GM12891 (cell line): ENCODE measurements at regions not wholly inside any gene's neighbourhood (a gene's known extent, or its start where the extent isn't known, plus 50 kb on each side); places are given as distances from the start of the nearest gene placed in this dataset.

Source experiments
- POLR2A ChIP-seq: IDR thresholded peaks from 2 replicates; pipeline ENCODE4 v1.6.1; 2011; ENCODE audit warnings: low read depth, low read length, control low read depth
- POLR2AphosphoS5 ChIP-seq: IDR thresholded peaks from 2 replicates; pipeline ENCODE4 v1.6.1; 2011; ENCODE audit warnings: low read depth, low read length, control low read depth
- POU2F2 ChIP-seq: IDR thresholded peaks from 2 replicates; pipeline ENCODE4 v1.6.1; 2011; ENCODE audit warnings: low read depth, mild to moderate bottlenecking, control low read depth, low read length, moderate library complexity
- SPI1 ChIP-seq: IDR thresholded peaks from 2 replicates; pipeline ENCODE4 v1.6.1; 2011; ENCODE audit warnings: low read depth, low read length, control low read depth
- TAF1 ChIP-seq: IDR thresholded peaks from 2 replicates; pipeline ENCODE4 v1.6.1; 2011; ENCODE audit warnings: low read depth, low read length, control low read depth

GRCh38 chr6:3650076-3650958 lies 101.2 kb downstream of the PXDC1 start:
- TF ChIP-seq POLR2AphosphoS5 (no peak), SPI1 (no peak), TAF1 (no peak), POLR2A (no peak), POU2F2 (no peak)
